HG03095 (cell line): ENCODE measurements at regions not wholly inside any gene's neighbourhood (a gene's known extent, or its start where the extent isn't known, plus 50 kb on each side); places are given as distances from the start of the nearest gene placed in this dataset.

Experiments used
- ATAC-seq: cut with Tn5 transposase; IDR thresholded peaks from one replicate; pipeline ENCODE4 v1.9.1; 2021; ENCODE audit warnings: moderate library complexity; ENCODE audit not compliant: unreplicated experiment

GRCh38 chr11:29012507-29012906, 904.3 kb downstream of the METTL15 start:
- no peak for ATAC-seq

- ATAC-seq = no peak
These were observed 901.2 kb downstream of the METTL15 start for GRCh38 chr11:29009426-29009825.

DNA sequence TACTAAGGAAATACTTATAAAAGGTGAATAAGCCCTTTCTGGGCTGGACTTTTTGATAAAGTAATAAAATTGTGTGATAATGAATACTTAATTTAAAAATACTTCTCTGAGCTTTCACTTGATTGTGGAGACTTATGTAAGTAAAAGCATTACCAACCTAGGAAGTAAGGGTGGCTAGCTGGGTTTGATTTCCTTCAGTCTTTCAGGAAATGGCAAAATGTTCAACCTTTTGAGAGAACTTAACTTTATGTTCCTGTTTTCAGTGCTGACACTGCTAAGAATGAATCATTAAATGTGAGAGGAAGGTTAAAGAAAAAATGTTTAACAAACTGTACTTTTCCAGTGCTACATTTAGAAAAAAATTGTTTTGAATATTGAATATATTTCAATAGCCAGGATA, 900.3 kb downstream of the METTL15 start:
- ATAC-seq = no peak

DNA sequence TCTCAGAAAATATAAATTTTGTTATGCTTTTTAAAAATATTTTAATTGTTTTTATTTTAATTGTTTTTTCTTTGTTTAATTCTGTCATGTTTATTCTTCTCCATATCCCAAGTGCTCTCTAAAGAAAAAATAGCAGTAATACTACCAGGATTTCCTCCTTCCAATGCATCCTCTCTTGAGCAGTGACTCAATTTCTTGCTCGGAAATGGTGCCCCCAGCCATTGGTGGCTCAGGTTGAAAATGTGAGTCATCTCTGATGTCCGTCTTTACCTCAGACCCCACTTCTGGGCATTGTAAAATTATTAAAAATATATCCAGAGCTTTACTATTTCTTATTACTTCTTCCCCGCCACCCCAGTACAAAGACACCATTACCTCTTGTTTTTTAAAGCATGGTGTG, 898.5 kb downstream of the METTL15 start:
- no peak for ATAC-seq

DNA sequence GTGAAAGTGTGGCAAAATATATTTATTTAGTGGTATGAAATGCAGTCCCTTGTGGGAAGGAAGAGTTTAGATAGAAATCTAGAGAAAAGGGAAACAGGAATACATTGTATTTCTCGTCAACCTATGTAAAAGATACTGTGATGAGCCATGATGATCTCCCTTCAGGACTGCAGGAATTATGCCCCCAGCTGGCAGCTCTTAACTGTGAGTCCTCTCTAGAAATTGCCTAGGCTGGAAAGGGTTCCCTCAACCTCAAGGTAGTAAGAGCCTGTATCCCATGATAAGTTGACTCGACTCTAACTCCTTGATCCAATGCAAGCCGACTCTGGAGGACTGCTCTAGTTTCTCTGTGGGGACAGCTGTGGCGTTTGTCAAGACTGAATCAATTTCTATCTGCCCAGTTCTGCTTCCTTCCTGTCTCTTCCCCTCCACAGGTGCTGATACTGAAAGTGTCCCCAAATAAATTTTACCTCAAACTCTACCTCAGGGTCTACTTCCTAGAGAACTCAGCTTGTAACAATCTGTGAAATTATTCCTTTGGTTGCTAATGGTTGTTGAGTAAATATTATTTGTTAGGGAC, 897.3 kb downstream of the METTL15 start:
- no peak for ATAC-seq

DNA sequence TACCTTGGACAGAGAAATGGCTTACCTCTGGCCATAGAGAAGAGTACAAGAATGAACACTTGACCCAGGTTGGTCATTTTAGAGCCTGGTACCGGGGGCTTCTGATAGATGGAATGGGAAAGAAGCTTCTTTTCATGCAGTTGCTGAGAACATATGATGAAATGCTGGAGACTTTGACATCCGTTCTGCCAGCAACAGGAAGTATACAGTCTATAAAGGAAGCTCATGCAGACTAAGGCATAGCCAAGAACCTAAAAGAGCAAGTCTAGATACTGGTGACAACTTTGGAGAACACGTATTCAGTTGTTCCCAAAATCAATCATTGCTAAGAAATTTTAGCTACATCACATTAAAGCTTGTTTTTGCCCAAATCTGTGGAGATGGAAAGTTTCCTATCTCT, 894.6 kb downstream of the METTL15 start:
- ATAC-seq = no peak

DNA sequence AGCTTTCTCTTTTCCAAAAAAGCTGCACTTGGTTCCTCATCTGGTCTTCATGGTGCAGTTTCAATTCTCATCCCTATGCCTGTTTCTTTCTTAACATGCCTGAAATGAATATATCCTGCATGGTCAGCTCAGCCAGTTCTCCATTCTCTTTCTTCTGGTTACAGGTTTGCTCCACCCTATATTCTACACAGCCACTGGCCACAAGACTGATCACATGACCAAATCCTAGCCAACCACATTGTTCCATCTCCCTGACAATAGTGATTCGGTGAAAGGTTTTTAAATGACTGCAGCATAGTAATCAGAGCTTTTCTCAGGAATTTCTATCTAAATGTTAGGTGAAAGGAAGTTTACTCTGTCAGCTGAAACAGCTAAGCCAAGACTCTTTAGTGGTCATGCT, 891.4 kb downstream of the METTL15 start:
- no peak for ATAC-seq

DNA sequence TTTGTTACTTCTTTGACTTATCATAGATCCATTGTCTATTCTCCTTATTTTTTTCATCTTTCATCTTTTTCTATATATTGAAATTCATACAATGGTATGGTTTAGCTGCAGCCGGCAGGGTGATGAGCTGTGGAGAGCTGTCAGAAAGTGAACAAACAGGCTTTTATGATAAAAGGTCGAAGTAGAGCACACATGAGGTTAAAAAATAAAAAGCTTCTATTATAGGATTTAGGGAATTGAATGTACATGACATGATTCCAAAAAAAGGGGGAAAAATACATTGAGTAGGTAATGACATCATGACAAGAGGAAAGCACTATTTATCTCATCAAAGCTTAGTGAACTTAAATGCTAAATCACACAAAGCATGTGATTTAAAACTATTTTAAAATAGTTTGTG, 884.8 kb downstream of the METTL15 start:
- ATAC-seq = no peak

DNA sequence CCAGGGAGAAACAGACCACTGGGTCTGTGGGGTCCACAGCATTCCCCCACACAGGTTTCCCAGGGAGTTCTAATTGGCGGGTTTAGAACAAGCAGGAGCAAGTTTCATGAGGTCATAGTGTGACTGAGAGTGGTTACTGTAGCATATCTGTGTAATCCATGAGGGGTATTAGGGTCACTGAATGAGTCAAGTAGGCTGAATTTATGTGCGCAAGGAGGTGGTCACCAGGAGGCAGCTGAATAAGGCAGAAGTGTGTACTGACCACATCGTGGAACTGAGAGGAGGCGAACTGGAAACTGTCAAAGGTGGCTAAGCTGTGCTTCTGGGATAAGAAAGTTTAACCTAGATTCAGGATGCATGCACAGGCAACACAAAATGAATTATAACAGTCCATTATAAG, 876.0 kb downstream of the METTL15 start:
- no peak for ATAC-seq

DNA sequence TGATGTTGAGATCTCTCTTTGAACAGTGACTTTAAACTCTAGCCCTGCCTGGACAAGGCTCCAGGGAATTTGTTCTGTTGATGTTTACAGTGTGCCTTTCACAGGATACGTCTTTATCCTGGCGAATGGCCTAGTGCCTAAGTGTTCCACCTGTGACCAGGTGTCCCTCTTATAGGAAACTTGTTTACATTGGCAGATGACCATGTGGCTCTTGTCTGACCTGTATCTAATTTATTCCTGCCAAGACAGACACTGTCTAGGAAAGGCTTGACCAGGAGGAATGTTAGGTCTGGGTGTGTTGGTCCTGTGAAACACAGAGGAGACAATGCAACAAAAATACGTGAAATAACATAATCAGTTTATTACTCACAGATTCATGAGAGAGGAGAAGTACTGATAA, 875.6 kb downstream of the METTL15 start:
- no peak for ATAC-seq

GRCh38 chr11:28981381-28981780, 873.2 kb downstream of the METTL15 start:
- no peak for ATAC-seq

GRCh38 chr11:28976801-28977145, 868.6 kb downstream of the METTL15 start:
- no peak for ATAC-seq

- ATAC-seq = no peak
These were observed 868.0 kb downstream of the METTL15 start for GRCh38 chr11:28976012-28976800.

DNA sequence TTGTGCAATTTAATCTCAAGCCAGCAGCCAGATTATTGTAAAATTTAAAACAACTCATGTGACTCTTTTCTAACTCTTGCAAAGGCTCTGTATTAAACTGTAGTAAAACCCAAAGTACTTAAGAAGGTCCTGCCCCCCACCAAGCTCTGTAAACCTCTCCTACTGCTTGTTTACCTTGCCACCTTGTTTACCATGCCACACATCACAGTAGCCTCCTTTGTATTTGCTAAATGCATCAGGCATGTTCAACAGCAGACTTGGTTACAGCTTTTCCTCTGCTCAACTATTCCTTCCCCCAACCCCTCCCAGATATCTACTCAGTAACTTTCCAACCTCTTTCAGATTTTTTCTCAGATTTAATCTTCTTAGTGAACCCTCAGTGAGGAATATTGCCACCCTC, 861.6 kb downstream of the METTL15 start:
- ATAC-seq = no peak

GRCh38 chr11:28966951-28967350, 858.8 kb downstream of the METTL15 start:
- ATAC-seq = no peak

- no peak for ATAC-seq
These were observed 857.6 kb downstream of the METTL15 start for GRCh38 chr11:28965819-28966218.

DNA sequence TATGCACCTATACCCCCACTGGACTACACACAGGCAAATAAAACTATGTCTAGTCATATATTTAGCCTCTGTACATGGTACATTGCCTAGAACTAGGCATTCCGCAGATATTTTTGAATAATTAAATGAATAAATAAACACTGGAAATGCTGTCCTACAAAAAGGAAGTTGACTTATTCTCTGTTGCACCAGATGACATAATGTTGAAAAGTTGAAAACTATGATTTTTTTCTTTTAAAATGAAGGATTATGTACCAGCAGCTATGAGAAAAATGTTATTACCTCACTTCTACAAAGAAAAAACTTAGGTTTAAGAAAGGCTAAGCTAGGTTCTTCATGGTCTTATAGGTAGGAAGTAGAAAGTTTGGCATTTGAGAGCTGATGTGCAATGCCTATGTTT, 856.6 kb downstream of the METTL15 start:
- ATAC-seq = no peak

DNA sequence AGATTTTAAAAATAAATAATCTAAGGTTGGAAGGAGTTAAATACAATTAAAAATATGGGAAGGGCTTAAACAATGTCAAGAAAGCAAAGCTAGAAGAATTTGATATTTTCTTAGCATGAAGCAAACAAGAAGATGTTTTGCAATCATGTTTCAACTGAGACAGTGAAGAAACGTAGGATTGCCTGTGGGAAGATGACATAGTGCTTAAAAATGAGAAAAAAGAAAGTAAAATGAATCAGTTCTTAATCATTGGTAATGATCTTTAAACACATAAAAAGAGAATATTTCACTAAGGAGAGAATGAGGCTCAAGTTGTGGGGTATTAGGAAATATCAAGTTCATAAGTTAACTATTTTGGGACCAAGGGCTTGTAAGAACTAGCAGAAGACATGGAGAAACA, 855.0 kb downstream of the METTL15 start:
- ATAC-seq = no peak

- no peak for ATAC-seq
These were observed 854.3 kb downstream of the METTL15 start for GRCh38 chr11:28962502-28962901.

GRCh38 chr11:28961726-28962125, 853.5 kb downstream of the METTL15 start:
- ATAC-seq = no peak

DNA sequence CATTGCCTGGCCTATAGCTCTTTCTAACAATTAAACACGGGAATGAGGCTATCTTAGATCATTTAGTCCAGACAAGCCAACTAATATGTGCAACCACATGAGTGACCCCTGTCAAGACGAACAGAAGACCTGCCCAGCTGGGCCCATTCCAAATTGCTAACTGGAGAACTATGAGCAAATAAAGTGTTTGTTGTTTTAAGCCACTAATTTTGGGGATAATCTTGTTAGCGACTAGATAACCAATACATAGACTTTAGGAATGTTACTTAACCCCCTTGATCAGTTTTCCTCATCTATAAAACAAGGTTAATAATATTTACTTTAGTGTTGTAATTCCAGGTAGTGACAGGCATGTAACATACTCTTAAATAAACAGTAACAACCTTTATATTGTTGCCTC, 848.3 kb downstream of the METTL15 start:
- no peak for ATAC-seq

- no peak for ATAC-seq
These were observed 843.0 kb downstream of the METTL15 start for GRCh38 chr11:28951191-28951590.

GRCh38 chr11:28939381-28939780, 831.2 kb downstream of the METTL15 start:
- ATAC-seq = no peak
